ENCODE measurements at regions not wholly inside any gene's neighbourhood (a gene's known extent, or its start where the extent isn't known, plus 50 kb on each side); places are given as distances from the start of the nearest gene placed in this dataset.
"Not testable (repeated sequence)": the region's sequence is repeated elsewhere in the genome, so short reads cannot be mapped to it uniquely, and the experiment has no call there.

DNA sequence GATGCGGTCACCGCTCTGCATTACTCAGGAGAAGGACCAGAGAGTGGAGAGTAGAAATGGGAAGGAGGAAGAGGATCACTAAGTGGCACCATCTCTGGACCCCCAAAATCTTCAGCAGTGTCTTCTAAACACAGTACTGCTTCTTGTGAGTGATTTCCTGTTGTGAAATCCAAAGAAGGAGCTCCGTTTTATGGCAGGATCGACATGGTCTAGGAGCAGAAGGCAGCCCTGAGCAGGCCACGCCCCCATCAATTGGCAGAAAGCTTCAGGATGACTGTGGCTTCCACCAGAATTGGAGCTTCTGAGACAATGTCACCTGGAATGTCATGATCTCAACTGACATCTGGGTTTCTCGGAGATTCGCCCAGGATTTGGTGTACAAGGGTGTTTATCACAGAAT lies 171.5 kb downstream of the ADSS2 start:
- DNase-seq (ENCODE audit: extremely low read depth in 1 of 11, low read depth in 9 of 11, low spot score in 4 of 11) = no peak

DNA sequence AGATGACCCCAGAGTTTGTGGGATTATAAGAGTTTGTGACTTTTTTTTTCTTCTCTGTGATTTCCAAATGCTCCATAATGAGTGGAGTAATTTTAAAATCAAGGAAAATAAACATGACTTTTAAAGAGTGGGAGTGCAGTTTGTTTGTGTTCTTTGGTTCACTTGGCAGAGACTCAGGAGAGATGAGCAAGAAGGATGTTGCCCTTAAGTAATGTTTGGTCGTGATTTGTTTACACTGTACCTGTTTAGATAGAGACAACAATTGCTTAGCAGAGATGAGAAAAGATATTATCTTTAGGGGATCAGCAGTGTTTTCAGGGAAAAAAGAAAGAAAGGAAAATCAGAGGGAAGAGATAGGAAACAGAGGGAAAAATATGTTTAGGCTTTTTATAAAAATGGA lies 170.8 kb downstream of the ADSS2 start:
- no peak for DNase-seq (ENCODE audit: extremely low read depth in 1 of 11, low read depth in 9 of 11, low spot score in 4 of 11)

DNA sequence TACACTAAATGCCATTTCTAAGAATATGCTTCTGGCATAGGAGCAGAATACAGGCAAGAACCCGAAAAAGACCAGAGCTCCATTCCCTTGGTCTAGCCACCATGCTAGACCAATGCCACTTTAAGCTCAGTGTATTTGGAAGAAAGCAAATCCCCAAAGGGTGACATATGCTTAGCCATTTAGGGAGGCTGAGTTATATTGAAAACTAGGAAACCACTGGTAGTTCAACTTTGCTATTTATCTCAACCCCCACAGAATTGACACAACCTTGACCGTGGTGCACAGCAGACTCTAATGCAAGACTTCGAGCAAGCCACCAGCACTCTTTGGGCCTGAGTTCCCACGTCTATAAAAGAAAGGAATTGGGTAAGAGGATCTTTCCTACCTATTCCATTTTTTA lies 167.9 kb downstream of the ADSS2 start:
- DNase-seq (ENCODE audit: extremely low read depth in 1 of 11, low read depth in 9 of 11, low spot score in 4 of 11) = no peak

DNA sequence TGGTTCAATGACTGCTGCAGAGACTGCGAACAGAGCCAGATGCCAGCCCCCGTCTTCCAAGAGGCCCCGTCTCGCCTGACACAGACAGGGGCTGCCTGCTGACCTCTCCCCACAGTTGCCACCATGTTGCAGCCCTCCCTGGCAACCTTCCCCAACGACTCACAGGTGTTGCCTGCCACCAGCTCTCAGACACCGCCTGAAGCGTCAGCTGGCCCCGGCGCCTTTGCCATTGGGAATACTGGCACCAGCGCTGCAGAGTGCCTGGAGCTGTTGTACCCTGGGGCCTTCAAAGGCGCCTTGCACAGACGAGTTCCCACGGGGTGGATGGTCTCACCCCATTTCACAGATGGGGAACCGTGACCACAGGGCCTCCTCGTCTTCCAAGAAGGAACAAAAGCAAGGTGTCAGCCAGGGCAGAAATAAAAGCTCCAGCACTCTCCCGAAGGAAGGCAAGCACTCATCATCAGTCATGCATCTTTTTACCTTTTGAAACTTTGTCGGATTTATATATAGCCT lies 167.0 kb downstream of the ADSS2 start:
- no peak for DNase-seq (ENCODE audit: extremely low read depth in 1 of 11, low read depth in 9 of 11, low spot score in 4 of 11)

DNA sequence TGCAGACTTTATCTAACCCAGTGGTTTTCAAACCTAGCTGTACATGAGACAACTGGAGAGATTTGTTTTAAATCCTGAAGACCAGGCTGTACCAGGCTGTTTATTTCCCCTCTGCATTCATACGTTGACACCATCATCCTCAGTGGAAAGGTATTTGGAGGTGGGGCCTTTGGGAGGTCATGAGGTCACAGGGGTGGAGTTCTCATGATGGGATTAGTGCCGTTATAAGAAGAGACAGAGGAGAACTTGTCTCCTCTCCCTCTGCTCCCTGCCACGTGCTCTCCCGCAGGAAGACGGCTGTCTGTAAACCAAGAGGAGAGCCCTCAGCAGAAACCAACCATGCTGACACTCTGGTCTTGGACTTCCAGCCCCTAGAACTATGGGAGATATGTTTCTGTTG lies 165.4 kb downstream of the ADSS2 start:
- no peak for DNase-seq (ENCODE audit: extremely low read depth in 1 of 11, low read depth in 9 of 11, low spot score in 4 of 11)

DNA sequence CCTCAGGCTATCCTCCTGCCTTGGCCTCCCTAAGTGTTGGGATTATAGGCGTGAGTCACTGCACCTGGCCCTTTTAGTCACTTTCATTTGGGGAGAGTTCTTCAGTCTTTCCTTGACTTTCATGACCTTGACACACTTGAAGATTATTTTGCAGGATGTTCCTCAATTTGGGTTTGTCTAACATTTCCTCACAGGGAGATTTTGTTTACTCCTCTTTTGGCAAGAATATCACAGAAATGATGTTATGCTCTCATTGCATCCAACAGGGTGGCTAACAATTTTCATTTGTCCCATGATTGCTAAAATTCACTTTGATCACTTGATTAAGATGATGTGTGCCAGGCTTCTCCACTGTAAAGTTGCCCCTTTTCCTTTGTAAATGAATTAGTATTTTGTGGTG lies 164.0 kb downstream of the ADSS2 start:
- DNase-seq (ENCODE audit: extremely low read depth in 1 of 11, low read depth in 9 of 11, low spot score in 4 of 11) = no peak

DNA sequence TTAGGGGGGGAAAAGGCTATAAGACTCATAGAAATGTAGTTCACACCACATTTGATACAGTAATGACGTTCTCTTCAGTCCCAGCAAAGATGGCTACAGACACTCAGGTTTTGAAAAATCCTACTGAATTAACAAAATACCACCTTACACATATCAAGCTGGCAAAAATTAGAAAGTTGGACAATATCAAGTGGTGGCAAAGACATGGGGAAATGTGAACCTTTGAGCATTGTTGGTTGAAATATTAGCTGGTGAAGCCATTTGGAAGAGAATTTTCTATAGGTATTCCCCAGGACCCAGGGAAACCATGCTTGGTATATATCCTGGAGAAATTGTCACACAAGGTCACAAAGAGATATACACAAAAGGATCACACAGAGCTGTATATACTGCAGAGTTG lies 163.0 kb downstream of the ADSS2 start:
- no peak for DNase-seq (ENCODE audit: extremely low read depth in 1 of 11, low read depth in 9 of 11, low spot score in 4 of 11)

DNA sequence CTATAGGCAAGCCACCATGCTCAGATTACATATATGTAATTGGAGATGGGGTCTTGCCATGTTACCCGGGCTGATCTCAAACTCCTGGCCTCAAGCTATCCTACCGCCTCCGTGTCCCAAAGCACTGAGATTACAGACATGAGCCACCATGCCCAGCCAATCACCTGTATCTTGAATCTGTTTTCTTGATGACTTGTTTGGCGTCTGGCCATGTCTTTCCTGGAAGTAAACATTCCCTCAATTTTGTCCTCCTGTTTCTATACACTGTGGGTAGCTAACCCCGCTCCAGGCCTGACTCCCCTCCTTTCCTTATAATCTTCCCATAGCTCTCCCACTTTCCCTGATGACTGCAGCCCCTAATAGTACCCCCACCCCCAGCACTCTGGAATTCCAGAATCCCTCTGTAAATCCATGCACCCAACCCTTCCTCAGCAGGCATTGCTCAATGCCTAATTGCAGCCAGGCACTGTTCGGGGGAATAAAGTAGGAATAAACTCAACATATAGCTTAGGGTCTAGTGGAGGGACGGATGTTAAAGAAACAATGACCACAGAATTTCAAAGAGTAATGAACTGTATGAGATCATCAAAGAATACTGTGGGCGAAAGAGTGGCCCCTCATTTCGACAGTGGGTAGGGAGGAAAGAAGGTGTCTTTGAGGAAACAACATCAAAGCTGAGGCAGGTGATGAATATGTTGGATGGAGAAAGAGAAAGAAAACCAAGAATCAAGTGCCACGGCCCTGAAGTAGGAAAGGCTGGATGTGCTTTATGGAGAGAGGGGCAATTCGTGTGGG lies 161.5 kb downstream of the ADSS2 start:
- no peak for DNase-seq (ENCODE audit: extremely low read depth in 1 of 11, low read depth in 9 of 11, low spot score in 4 of 11)

DNA sequence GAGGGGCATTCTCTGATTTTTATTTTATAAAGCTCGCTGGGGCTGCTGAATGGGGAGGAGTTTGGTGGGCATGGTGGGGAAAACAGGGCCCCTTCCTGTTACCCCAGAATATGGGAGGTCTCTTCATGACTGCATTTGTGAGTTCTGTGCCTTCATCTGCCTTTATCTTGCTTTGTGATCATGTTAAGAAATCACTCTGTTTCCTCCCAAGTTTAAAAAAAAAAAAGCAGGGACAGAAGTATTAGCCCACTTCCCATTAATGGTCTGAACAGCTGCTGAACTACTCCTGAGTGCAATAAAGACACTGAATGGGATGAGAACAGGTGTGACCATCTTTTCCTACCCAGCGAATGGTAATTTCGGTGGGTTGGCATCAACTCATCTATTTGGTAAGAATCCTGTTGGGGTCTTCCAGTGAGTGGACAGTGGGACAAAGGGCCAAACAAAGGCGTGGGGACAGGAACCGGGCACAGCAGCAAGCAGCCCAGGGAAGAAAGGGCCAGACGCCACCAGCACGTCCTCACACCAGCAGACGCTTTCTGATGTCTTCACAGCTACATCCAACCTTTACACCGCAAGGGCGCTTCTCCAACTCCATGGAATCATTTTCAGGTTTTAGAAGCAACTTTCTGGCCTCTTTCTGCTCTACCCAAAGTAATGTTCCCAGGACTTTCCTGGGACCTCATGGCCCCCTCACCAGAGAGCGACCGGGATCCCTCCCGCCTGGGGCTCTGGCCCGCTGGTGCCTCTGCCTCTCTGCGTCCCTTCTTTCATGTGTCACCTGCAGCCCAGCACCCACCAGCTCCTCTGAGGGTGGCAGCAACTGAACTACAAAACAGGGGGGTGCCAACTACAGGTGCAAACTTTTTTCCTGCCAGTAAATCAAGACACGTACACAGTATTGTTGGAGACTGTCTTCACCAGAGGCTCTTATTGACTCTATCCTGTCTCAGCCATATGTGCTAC lies 160.2 kb downstream of the ADSS2 start:
- DNase-seq (ENCODE audit: extremely low read depth in 1 of 11, low read depth in 9 of 11, low spot score in 4 of 11) = no peak

DNA sequence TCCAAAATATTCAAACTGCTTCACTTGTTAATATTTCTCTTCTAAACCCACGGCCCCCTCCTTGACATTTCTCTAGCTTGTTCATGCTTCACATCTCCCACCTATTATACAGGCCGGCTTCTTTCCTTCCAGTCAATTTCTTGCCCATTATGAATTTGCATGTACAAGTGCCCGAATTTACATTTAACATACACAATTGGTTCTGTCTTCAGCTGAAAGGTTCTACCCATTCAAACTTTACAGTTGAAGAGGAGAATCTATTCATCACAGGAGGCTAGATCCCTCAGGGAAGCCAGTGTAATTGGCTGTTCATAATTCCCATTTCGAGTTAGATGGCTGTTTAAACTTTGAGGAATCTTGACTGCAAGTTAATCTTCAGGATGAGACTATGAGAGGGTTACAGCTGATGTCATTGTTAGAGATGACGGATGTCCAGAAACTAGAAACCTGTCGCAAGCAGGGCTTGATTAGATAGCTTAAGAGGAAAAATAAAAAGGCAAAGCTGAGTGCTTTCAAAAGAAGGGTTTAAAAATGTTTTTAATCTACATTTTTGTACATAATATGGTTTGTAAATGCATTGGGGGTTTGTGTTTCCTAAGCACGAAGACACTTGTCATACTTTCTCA lies 157.0 kb downstream of the ADSS2 start:
- DNase-seq (ENCODE audit: extremely low read depth in 1 of 11, low read depth in 9 of 11, low spot score in 4 of 11) = no peak

DNA sequence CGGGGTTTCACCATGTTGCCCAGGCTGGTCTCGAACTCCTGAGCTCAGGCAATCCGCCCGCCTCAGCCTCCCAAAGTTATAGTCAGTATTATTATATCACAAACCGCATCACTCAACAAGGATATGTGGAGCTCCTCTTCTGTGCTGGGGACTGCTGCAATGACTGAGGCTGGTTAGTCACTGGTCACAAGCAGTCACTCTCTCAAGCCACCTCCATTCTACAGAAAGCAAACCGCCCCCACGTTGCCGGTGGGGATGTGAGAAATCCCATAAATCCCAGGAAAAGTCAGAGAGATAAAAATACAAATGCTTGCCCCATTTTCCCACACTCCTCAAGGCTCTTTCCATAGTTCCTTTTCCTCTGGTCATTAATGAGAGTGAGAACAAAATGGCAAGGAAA lies 155.7 kb downstream of the ADSS2 start:
- no peak for DNase-seq (ENCODE audit: extremely low read depth in 1 of 11, low read depth in 9 of 11, low spot score in 4 of 11)

DNA sequence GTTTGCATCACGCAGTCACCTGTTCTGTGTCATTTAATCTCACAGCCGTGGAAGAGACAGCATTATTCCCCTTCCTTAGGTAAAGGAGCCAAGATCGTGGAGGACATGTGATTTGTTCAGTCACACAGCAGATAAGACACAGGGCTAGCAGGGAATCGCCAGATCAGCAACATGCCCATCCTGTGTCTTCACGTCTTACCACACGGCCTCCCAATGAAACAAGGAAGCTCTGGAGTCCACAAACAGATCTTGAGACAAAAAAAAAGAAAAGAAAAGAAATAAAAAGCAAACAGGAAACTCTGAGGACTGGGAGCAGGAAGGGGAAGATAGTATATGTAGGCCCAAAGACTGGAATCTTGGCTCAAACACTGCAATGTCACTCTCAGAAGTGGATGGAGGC lies 155.3 kb downstream of the ADSS2 start:
- DNase-seq (ENCODE audit: extremely low read depth in 1 of 11, low read depth in 9 of 11, low spot score in 4 of 11) = no peak

DNA sequence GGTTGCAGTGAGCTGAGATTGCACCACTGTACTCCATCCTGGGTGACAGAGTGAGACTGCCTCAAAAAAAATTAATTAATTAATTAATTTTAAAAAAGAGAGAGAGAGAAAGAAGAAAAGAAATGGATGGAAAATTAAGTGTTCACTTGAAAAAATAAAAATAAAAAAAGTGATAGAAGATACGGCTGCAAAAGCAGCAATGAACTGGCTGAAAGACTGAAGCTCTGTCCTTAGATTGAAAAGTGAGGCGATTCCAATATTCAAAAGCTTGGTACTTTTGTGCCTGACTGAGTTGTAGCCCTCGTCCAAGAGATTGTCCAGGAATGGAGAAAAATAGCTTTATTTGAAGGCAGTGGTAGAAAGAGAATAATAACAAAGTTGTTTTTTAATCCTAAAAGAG lies 154.6 kb downstream of the ADSS2 start:
- no peak for DNase-seq (ENCODE audit: extremely low read depth in 1 of 11, low read depth in 9 of 11, low spot score in 4 of 11)

DNA sequence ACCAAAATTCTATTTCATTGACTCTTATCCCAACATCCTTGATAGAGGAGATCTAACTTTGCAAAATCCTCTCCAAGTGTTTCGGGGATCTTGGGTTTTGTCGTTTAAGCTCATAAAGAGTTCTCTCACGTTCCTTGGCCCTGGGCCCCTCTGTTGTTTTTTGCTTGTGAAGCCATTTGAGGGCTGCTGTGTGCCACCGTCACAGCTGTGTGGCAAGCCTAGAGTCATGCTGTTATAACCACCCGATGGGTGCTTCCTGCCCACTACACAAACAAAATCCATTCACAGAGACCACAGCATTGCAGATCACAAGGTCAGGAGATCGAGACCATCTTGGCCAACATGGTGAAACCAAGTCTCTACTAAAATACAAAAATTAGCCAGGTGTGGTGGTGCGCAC lies 154.1 kb downstream of the ADSS2 start:
- no peak for DNase-seq (ENCODE audit: extremely low read depth in 1 of 11, low read depth in 9 of 11, low spot score in 4 of 11)

DNA sequence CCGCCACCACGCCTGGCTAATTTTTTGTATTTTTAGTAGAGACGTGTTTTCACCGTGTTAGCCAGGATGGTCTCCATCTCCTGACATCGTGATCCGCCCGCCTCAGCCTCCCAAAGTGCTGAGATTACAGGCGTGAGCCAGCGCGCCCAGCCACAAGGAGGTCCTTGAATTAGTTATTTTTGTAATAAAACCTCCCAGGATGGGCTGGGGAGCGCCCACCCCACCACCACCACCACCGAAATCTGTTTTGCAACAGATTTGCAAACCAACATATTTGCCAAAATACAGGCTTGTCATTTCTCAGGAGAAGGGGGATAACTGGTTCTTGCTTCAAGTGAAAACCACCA lies 151.7 kb downstream of the ADSS2 start:
- DNase-seq (ENCODE audit: extremely low read depth in 1 of 11, low read depth in 9 of 11, low spot score in 4 of 11) = not testable (repeated sequence)

DNA sequence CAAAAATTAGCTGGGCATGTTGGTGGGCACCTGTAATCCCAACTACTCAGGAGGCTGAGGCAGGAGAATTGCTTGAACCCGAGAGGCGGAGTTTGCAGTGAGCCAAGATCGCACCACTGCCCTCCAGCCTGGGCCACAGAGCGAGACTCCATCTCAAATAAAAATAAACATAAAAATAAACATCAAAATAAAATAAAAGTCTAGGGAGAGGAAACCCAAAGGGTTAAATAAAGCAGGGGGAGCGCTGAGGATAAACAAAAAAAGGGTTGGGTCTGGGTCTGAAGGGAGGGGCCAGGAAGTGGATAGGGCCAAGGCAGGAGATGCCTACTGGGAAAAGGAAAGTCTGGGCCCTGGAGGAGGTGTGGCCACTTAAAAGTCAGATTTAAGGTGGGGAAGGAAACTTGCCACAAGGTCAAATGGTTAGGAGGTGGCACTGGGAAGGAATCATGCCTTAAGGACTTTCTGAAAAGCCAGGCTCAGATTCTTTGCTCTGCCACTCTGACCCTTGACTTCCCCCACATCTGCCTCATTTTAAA lies 150.0 kb downstream of the ADSS2 start:
- no peak for DNase-seq (ENCODE audit: extremely low read depth in 1 of 11, low read depth in 9 of 11, low spot score in 4 of 11)

DNA sequence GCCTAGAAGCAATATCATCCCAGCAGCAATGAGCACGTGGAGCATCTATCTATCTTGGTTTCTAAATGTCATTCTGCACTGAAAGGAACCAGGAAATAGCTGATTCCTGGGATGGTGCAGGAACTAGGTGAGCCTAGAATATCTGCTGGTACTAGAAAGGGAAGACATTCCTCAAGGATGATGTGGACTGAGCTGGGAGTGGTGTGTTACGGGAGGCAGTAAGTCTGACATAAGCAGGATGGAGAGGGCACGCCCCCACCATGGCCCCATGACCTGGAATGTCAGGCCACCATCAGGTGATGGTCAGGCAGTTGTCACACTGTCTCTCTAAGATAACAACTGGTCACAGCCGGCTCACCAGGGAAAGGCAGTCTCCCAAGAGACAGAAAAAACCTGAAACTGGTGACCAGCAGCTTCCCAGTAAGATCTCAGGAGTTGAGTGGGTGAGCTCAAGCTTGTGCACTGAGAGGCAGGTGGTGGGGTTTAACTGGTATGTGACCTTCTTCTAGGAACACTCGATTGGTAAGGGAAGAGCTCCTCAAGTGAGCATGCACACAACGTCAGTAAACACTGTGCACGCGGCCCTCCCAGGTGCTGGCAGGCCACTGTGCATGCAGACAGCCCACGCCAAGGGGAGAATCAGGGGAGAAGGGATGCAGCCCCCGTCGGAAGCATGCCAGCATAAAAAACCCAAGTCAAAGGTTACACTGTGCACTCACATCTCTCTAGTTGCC lies 148.7 kb downstream of the ADSS2 start:
- no peak for DNase-seq (ENCODE audit: extremely low read depth in 1 of 11, low read depth in 9 of 11, low spot score in 4 of 11)

DNA sequence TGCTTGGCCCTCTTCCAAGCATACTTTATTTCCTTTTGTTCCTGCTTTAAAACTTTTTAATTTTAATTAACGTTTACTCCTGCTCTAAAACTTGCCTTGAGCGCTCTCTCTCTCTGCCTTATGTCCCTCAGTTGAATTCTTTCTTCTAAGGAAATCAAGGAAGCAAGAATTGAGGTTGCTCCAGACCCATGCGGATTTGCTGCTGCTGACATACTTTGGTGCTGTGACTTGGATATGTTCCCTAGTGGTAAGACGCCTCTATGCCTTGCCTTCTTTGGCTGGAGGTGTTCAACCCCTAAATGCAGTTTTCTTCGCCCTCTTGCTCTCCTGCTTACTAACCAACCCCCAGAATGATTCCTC lies 148.1 kb downstream of the ADSS2 start:
- no peak for DNase-seq (ENCODE audit: extremely low read depth in 1 of 11, low read depth in 9 of 11, low spot score in 4 of 11)

DNA sequence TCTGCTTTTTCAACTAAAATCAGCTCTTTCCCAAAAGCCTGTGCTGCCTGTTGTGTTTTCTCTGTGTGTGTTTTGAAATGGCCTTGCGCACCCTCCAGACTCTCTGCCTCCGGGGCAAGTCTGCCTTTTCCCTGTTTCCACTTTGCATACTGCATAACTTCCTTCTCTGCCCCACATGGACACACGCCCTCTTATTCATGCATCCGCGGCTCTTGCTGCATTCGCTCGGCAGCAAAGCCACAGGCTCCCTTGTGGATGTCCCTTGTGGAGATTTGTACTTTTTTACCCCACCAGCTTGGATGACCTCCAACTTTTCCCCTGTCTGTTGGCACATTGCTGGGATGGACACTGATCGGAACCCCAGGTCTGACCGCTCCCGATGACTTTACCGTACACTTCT lies 147.6 kb downstream of the ADSS2 start:
- no peak for DNase-seq (ENCODE audit: extremely low read depth in 1 of 11, low read depth in 9 of 11, low spot score in 4 of 11)
